DMS114 treated with DMSO at 0.1 percent for 48 hours (cell line): ENCODE measurements at regions not wholly inside any gene's neighbourhood (a gene's known extent, or its start where the extent isn't known, plus 50 kb on each side); places are given as distances from the start of the nearest gene placed in this dataset.
A peak's percentile ranks its signal among the peaks of the same experiment; 100 is the strongest.
"Not testable (repeated sequence)": the region's sequence is repeated elsewhere in the genome, so short reads cannot be mapped to it uniquely, and the experiment has no call there.

ENCODE experiments used
- DNase-seq: peaks from one replicate; lab custom pipeline; 2025; ENCODE audit not compliant: unreplicated experiment; lab: John Stamatoyannopoulos, UW

DNA sequence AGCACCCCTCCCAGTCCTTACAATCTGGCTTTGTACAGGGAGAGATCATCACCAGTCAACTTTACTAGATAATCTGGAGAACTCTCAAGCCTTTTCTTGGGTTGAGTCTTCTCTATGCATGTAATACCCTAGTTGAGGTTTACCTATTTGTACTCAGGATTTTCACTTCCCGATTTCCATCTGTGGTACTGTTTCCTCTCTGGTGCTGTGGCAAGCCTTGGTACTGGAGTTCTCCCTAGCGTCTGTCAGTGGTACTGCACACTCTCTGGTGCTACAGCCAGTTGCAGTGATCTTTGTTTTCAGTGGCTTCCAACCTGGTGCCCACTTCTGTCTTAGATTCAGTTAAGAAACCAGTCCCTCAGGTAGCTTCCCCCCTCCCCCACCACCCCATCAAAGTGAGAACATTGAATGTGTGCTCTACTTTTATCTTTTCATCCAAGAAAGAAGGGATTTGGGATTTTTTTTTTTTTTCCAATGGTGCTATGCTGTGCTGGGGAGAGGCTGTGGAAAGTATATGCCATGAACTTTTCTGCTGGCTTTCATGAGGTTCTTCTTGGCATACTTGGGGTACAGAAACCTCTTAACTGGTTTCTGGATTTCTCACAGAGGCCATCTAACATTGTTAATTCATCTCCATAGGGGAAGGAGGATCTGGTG is 69.4 kb upstream of the EVL start:
- DNase-seq = peak; percentile 8

DNA sequence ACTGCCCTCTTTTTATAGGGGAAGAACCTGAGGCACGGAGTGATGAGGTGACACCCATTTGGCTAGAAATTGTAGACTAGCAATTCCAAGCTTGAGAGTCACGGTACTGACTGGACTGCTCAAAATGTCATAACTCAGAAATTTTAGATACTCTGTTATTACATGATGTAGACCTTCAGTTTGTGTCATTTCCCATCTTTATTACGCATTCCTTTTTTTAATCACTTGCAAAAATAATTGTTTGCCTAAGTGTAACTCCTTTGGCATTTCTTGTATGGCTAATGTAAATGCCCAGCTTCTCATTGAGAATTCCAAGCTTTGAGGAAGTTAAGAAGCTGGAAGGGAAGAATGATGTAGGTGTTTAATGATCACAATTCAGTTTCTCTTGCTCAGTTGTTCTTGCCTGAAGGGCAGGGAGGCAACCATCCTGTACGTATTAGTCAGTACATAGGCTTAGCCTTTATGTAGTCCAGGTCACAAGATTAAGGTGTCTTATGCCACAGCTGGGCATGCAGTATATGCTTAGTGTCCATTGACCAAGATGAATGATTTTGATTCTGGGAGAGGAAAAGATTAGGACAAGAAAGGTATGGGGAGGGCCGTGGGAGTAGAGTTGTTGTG is 68.2 kb upstream of the EVL start:
- no peak for DNase-seq

DNA sequence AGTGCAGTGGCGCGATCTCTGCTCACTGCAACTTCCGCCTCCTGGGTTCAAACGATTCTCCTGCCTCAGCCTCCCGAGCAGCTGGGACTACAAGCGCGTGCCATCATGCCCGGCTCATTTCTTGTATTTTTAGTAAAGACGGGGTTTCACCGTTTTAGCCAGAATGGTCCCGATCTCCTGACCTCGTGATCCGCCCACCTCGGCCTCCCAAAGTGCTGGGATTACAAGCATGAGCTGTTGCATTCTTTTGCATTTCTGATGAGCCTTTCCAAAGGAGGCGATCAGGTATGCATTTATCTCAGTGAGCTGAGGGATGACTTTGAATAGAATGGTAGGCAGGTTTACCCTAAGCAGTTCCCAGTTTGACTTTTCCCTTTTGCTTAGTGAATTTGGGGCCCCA is 64.8 kb upstream of the EVL start:
- DNase-seq = not testable (repeated sequence)

DNA sequence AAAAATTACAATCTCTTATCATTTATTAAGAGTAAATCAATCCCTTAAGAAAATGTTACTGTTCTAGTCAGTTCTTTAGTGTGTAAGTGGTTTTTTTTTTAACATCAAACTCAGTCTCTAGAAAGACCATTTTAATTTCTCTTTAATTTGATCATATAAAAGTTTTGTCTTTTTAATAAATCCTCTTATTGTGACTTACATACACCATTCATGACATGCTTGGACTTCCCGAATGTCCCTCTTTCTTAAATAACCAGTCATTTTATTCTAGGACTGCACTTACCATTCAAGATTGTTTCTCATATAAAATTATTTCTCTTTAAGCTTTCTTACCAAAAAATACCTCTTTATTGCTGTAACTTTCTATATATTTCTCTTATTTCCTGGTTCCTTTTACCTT is 60.8 kb upstream of the EVL start:
- DNase-seq = no peak

DNA sequence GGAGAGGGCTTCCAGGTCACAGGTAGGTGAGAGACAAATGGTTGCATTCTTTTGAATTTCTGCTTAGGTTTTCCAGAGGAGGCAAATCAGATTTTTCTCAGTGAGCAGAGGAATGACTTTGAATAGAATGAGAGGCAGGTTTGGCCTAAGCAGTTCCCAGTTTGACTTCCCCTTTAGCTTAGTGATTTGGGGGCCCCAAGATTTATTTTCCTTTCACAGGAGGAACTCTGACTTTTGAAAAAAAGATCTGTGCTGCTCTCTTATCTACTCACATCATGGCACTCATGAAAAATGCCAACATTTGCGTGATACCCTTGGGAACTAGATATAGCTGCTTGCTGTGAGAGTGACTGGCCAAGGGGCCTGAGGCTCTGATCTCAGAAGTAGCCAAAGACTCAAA is 58.0 kb upstream of the EVL start:
- DNase-seq = no peak

DNA sequence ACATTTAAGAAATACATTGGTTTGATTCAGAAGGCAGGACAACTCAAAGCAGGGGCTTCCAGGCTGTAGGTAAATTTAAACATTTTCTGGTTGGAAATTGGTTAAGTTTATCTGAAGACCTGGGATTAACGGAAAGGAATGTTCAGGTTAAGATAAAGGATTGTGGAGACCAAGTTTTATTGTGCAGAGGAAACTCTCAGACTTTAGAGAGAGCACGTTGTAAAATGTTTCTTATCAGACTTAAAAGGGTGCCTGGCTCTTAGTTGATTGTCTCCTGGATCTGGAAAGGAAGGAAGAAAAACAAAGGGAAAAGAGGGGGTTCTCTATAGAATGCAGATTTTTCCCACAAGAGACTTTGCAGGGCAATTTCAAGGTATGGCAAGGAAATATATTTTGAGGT is 55.4 kb upstream of the EVL start:
- not testable (repeated sequence) for DNase-seq

DNA sequence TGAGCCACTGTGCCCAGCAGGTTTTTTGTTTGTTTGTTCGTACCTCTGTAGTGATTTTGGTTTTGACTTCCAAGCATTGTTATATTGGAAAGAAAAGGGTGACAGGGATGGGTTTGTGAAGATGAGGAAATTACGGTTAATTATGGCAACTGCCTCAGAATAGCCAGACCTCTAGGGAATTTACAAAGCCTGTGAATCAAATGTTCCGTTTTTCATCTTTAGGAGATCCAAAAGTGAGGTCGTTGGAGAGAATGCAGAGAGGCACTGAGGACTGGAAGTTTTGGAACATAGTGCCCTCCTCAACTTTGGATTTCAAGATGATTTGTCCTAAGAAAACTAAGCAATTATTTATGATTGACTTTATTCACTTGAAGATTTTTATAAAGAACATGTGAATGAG is 54.5 kb upstream of the EVL start:
- no peak for DNase-seq

DNA sequence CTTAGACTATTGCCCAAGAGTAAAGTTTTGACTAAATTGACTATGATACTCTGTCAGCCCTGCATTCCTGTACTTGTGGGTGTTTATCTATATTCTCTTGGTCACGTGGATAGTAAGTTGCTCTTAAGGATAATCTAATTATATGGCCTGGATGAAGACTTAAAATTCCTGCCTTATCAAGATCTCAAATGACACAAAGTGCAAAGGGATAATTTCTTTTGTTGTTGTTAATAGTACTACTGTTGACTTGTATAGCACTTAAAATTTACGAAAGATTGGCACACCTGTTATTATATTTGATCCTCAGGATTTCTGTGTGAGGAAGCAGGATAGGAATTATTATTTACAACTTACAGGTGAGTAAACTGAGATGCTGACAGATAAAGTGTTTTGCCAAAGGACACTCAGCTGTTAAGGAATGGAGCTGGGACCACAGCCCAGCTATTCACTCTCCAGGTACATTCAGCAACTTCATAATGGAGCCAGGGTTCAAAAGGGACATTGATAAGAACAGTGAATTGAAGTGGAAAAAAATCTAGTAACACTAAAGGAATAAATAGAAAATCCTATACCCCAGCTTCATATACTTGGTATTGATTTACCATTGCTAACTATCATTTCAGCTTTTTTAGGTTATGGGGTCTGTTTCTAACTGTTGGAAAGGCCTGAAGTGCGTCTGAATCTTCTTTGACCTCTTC is 53.4 kb upstream of the EVL start:
- no peak for DNase-seq

DNA sequence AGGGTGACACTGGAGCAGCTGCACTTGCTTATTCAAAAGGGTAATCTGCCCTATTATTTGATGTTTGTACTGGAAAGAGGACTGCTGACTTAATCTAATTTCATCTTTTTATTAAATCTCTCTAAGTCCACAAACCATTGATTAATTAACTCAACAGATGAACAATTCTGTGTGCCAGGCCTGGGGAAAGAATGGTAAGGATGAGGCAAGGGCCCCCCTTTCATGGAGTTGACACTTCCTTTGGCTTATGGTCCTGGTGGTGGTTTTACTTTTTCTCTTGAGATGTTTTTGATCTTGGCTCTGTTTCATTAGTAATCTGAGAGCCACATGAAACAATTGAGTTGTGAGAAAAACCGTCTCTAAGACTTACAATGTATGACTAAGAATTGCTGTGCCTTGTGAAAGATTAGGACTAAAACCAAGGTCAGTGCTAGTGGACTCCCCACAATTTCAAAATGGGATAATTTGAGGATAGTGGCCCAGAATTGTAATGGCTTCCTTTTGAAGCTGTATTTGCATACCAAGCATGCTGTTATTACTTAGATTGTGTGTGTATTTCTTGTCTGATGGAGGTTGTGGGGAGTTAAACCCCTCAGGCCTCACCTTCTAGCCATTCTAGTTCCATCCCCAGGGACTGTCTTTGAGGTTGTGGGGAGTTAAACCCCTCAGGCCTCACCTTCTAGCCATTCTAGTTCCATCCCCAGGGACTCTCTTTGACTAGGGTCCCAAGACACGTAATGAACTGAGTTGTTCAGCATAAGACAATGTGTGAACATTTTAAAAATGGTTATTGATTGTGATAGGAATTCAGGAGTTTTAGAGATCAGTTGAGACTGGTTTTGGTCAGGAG is 52.5 kb upstream of the EVL start:
- no peak for DNase-seq

DNA sequence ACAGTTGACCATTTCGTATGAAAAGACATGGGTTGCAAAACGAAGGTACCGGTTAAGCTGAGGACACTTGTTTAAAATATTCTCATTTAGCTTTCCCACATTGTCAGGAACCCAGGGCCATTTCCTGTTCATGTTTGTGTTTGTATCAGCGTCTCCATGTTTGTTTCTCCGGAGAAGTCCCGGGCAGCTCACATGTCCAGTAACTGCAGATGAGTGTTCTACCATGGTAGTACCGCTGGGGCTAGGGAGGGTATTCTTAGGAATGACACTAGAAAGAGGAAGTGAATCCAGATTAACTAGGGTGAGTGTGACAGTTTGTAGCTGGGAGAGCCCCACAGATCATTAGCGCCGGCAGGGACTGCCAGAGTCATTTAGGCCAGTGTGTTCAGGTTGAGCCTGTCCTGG is 50.0 kb upstream of the EVL start:
- DNase-seq = no peak
